ENCODE measurements at regions not wholly inside any gene's neighbourhood (a gene's known extent, or its start where the extent isn't known, plus 50 kb on each side); places are given as distances from the start of the nearest gene placed in this dataset.

DNA sequence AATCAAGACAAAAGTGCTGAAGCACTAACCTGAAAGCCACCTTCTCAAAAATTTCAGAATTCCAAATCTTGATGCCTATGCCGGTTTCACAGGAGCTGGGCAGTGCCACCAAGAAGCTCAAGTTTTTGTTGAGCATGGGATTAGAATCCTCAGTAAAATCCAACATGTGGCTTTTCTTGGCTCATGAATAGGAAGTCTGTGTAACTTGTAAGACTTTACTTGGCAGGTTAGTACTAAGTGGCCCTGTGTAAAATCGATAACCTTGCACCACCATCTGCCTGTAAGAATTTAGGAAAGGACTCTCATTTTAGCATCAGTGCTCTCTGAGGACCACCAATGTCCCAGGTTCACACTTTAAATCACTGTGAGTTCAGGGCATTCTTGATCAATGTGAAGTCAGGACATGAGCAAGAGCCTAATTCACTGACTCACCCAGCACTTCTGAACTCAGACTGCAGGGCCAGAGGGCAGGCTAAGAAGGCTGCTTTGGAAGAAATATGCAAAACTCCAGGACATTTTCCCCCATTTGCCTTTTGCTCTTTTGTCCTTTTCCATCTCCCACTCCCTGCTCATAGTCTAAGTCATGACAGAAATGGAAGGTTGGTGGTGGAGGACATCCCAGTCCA lies 113.2 kb downstream of the EDN1 start:
- no peak overlapping the region for H2AFZ ChIP-seq (ENCODE audit: low read length)
- no peaks in the 10 kb centered on the region for H3K23me2 ChIP-seq (ENCODE audit: low read depth, low read length)
- H3K9me3 ChIP-seq (ENCODE audit: insufficient read depth in 2 of 2, low read depth in 1 of 2, low read length in 1 of 2), result no peaks in the 10 kb centered on the region
- no peak overlapping the region for H2BK20ac ChIP-seq (ENCODE audit: low read length)
- 88% methylated on average over 2 of the region's 2 CpGs; no CpG with 5 or more reads in 1 of the 2 experiments for WGBS, 2 experiments (ENCODE audit: extremely low coverage in 1 of 2, insufficient coverage in 1 of 2, insufficient read length in 1 of 2, insufficient replicate concordance in 2 of 2, low coverage in 1 of 2, low lambda C conversion rate in 2 of 2, missing lambda C conversion rate in 1 of 2)
- no peak overlapping the region for H2BK12ac ChIP-seq (ENCODE audit: low read depth, low read length)
- no peak overlapping the region for H3K14ac ChIP-seq (ENCODE audit: insufficient read length)
- H3K4ac ChIP-seq (replicated peaks; ENCODE audit: insufficient read length, low read depth, low read length), result no peak overlapping the region
- H3K36me3 ChIP-seq (ENCODE audit: control insufficient read depth in 2 of 4, insufficient read depth in 4 of 4, low read length in 3 of 4), result no peaks in the 10 kb centered on the region
- no peaks in the 10 kb centered on the region for H4K20me1 ChIP-seq (replicated peaks in 1 of 2; ENCODE audit: control insufficient read depth in 1 of 2, insufficient read depth in 2 of 2, low read length in 2 of 2)
- no peaks in the 10 kb centered on the region for H3K4me1 ChIP-seq (replicated peaks in 1 of 4; ENCODE audit: control insufficient read depth in 3 of 4, insufficient read depth in 4 of 4, low read length in 3 of 4)
- no peak overlapping the region for H3K27ac ChIP-seq (ENCODE audit: low read depth, low read length)
- H3K27me3 ChIP-seq (replicated peaks in 1 of 4; ENCODE audit: control insufficient read depth in 3 of 4, extremely low read depth in 1 of 4, insufficient read depth in 3 of 4, low read length in 3 of 4), result no peaks in the 10 kb centered on the region
- no peak overlapping the region for H3K9ac ChIP-seq (replicated peaks in 1 of 4; ENCODE audit: extremely low read depth in 1 of 4, low read depth in 3 of 4, low read length in 3 of 4)
- DNase-seq (ENCODE audit: low read depth in 1 of 2, low spot score in 2 of 2), result peak in 1 of 2 experiments; percentile 3
- no peak overlapping the region for H3K18ac ChIP-seq (ENCODE audit: extremely low read depth, low read length)
- H3K56ac ChIP-seq (replicated peaks; ENCODE audit: insufficient read length, low read depth, low read length), result no peak overlapping the region
- no peak overlapping the region for H3K4me3 ChIP-seq (ENCODE audit: extremely low read depth in 1 of 4, insufficient read depth in 2 of 4, low read depth in 3 of 4, low read length in 4 of 4)
- H2BK120ac ChIP-seq (replicated peaks; ENCODE audit: low read depth, low read length), result no peak overlapping the region
- H3K4me2 ChIP-seq (ENCODE audit: insufficient read depth in 1 of 2, low read depth in 2 of 2, low read length in 2 of 2), result no peak overlapping the region
- H3K23ac ChIP-seq (ENCODE audit: insufficient read length), result no peak overlapping the region
- H2BK5ac ChIP-seq (ENCODE audit: low read depth, low read length), result no peak overlapping the region
- POLR2A ChIA-PET (ENCODE audit: partially characterized antibody), result no interaction called here
- H4K8ac ChIP-seq (ENCODE audit: extremely low read depth, insufficient read depth, low read length), result no peak overlapping the region
- H4K91ac ChIP-seq (replicated peaks; ENCODE audit: insufficient read length, low read length), result no peak overlapping the region
- H3K79me1 ChIP-seq (ENCODE audit: low read depth, low read length), result no peaks in the 10 kb centered on the region
- FAIRE-seq, result no peak
- no peak overlapping the region for H2BK15ac ChIP-seq (ENCODE audit: low read length)
- H2AK5ac ChIP-seq (ENCODE audit: low read depth, low read length), result no peak overlapping the region
- H4K5ac ChIP-seq (ENCODE audit: insufficient read length, low read depth, low read length), result no peak overlapping the region
- H3K79me2 ChIP-seq (ENCODE audit: control insufficient read depth in 1 of 2, insufficient read depth in 2 of 2, low read length in 2 of 2), result no peaks in the 10 kb centered on the region
- CTCF ChIA-PET (ENCODE audit: partially characterized antibody), result interaction anchor here (1.8 kb wide), 1 partner anchor 20 kb away, joined by 4 read pairs; no protein-coding TSS in a partner anchor
- TF ChIP-seq YY1 (IDR thresholded peaks at IDR 0.05; ENCODE audit: low read depth, low read length) (no peak), BRCA1 (IDR thresholded peaks at IDR 0.05; ENCODE audit: low read depth, low read length) (no peak), SIN3A (conservative IDR thresholded peaks at IDR 0.05 in 1 of 2, IDR thresholded peaks at IDR 0.05 in 1 of 2; ENCODE audit: low read depth in 1 of 2, low read length in 2 of 2) (no peak), ATF3 (IDR thresholded peaks at IDR 0.05; ENCODE audit: insufficient read depth, low read depth, low read length) (no peak), EZH2 (IDR thresholded peaks at IDR 0.05; ENCODE audit: low read depth, low read length, severe bottlenecking) (no peak), GTF2F1 (IDR thresholded peaks at IDR 0.05; ENCODE audit: borderline replicate concordance, low read depth, low read length) (no peak), EGR1 (IDR thresholded peaks at IDR 0.05; ENCODE audit: borderline replicate concordance, low read depth, low read length) (no peak), SUZ12 (IDR thresholded peaks at IDR 0.05; ENCODE audit: low read length) (no peak), MAFK (IDR thresholded peaks at IDR 0.05; ENCODE audit: low read depth, low read length) (no peak), FOSL1 (IDR thresholded peaks at IDR 0.05; ENCODE audit: insufficient read depth, low read depth, low read length) (no peak), SIX5 (IDR thresholded peaks at IDR 0.05; ENCODE audit: low read depth, low read length) (no peak), SAP30 (IDR thresholded peaks at IDR 0.05; ENCODE audit: insufficient read depth, insufficient replicate concordance, low read length) (no peak), RBBP5 (IDR thresholded peaks at IDR 0.05; ENCODE audit: borderline replicate concordance, low read depth, low read length) (no peak)

Measured in H1 (cell line).